DMS79 (cell line): ENCODE measurements at regions not wholly inside any gene's neighbourhood (a gene's known extent, or its start where the extent isn't known, plus 50 kb on each side); places are given as distances from the start of the nearest gene placed in this dataset.

ENCODE experiments used
- DNase-seq: peaks from one replicate; lab custom pipeline; 2025; lab: John Stamatoyannopoulos, UW

- DNase-seq = no peak
Observed at GRCh38 chr11:115555336-115556090, 51.3 kb upstream of the CADM1 start.
